SK-N-SH (cell line): ENCODE measurements at regions not wholly inside any gene's neighbourhood (a gene's known extent, or its start where the extent isn't known, plus 50 kb on each side); places are given as distances from the start of the nearest gene placed in this dataset.

ENCODE experiments used
- CTCF ChIA-PET: fragments of 300-600, 350-600 bp; formaldehyde crosslinking; extraction: SDS; loops from one replicate; lab custom pipeline; 2021; lab: Yijun Ruan, JAX
- POLR2A ChIA-PET: fragments of 350-600 bp; sonication (Branson Sonifier 250); formaldehyde crosslinking; extraction: SDS; loops from one replicate; lab custom pipeline; 2020; ENCODE audit warnings: antibody characterized with exemption, inconsistent platforms; lab: Yijun Ruan, JAX
- DNase-seq: peaks from one replicate; pipeline ENCODE4 v3.0.0; 2012
- H2AFZ ChIP-seq: fragments of 200-600 bp; sonication (generic); 2 replicates; pipeline ENCODE4 v1.8.1; 2016; ENCODE audit warnings: antibody characterized with exemption, mild to moderate bottlenecking, low read depth
- H3F3A ChIP-seq: fragments of 200-600 bp; sonication (generic); replicated peaks from 2 replicates; pipeline ENCODE3; 2016; ENCODE audit warnings: antibody characterized with exemption, mild to moderate bottlenecking; ENCODE audit not compliant: insufficient read depth
- H3K27ac ChIP-seq, 2 experiments: fragments of 200-500 bp in 1 of 2; fragments of 200-600 bp in 1 of 2; sonication (Bioruptor generic) in 1 of 2; sonication (generic), shearing (Covaris generic) in 1 of 2; 2 replicates each; pipeline versions ENCODE4 v1.5.1 to v1.6.1; 2014 to 2016; ENCODE audit warnings: low read depth in 2 of 2, inconsistent platforms in 1 of 2, low read length in 1 of 2, mild to moderate bottlenecking in 1 of 2, mixed read lengths in 1 of 2
- H3K27me3 ChIP-seq: fragments of 200-600 bp; sonication (generic), shearing (Covaris generic); 2 replicates; pipeline ENCODE4 v1.6.1; 2016; ENCODE audit warnings: mixed run types; ENCODE audit not compliant: insufficient read depth
- H3K36me3 ChIP-seq, 2 experiments: fragments of 200-500 bp in 1 of 2; fragments of 200-600 bp in 1 of 2; sonication (Bioruptor generic) in 1 of 2; sonication (generic) in 1 of 2; replicated peaks in 1 of 2; 2 replicates each; pipeline versions ENCODE3 to v1.5.1; 2014 to 2016; ENCODE audit warnings: low read length in 1 of 2, mild to moderate bottlenecking in 1 of 2; ENCODE audit not compliant: insufficient read depth in 2 of 2, control insufficient read depth in 1 of 2
- H3K4me1 ChIP-seq, 2 experiments: fragments of 200-500 bp in 1 of 2; fragments of 200-600 bp in 1 of 2; sonication (Bioruptor generic) in 1 of 2; sonication (generic), shearing (Covaris generic) in 1 of 2; 2 replicates each; pipeline versions ENCODE4 v1.5.1 to v1.6.1; 2014 to 2016; ENCODE audit warnings: low read depth in 1 of 2, low read length in 1 of 2, mixed run types in 1 of 2; ENCODE audit not compliant: insufficient read depth in 2 of 2, control insufficient read depth in 1 of 2
- H3K4me2 ChIP-seq: fragments of 200-600 bp; sonication (generic), shearing (Covaris generic); 2 replicates; pipeline ENCODE4 v1.6.1; 2017; ENCODE audit warnings: mixed run types
- H3K4me3 ChIP-seq, 2 experiments: fragments of 200-500 bp in 1 of 2; fragments of 200-600 bp in 1 of 2; sonication (Bioruptor generic) in 1 of 2; sonication (generic), shearing (Covaris generic) in 1 of 2; 2 replicates each; pipeline versions ENCODE4 v1.5.1 to v1.8.1; 2014 to 2016; ENCODE audit warnings: low read depth in 2 of 2, inconsistent platforms in 1 of 2, low read length in 1 of 2, mild to moderate bottlenecking in 1 of 2, mixed read lengths in 1 of 2, moderate library complexity in 1 of 2
- H3K79me2 ChIP-seq: fragments of 200-600 bp; sonication (generic); 2 replicates; pipeline ENCODE4 v1.8.1; 2017; ENCODE audit warnings: mild to moderate bottlenecking; ENCODE audit not compliant: insufficient read depth
- H3K9ac ChIP-seq: fragments of 200-600 bp; sonication (generic); 2 replicates; pipeline ENCODE4 v1.6.1; 2017; ENCODE audit warnings: mixed run types
- H3K9me2 ChIP-seq: fragments of 200-600 bp; sonication (generic); 2 replicates; pipeline ENCODE4 v1.6.1; 2017; ENCODE audit warnings: mixed run types
- H3K9me3 ChIP-seq: fragments of 200-600 bp; sonication (generic); 2 replicates; pipeline ENCODE4 v1.6.1; 2017; ENCODE audit warnings: mixed run types, mild to moderate bottlenecking, moderate library complexity
- H4K20me1 ChIP-seq: fragments of 200-600 bp; sonication (generic); 2 replicates; pipeline ENCODE4 v1.6.1; 2017; ENCODE audit warnings: mild to moderate bottlenecking, mixed run types; ENCODE audit not compliant: insufficient read depth
- EP300 ChIP-seq, 2 experiments: IDR thresholded peaks; 2 replicates each; pipeline versions ENCODE4 v1.4.0 to v1.6.1; 2012; ENCODE audit warnings: borderline replicate concordance in 1 of 2, low read depth in 1 of 2, low read length in 1 of 2
- FOSL2 ChIP-seq: IDR thresholded peaks from 2 replicates; pipeline ENCODE4 v1.4.0; 2012; ENCODE audit warnings: low read depth, mild to moderate bottlenecking, moderate library complexity, borderline replicate concordance
- FOXM1 ChIP-seq: IDR thresholded peaks from 2 replicates; pipeline ENCODE4 v1.4.0; 2012; ENCODE audit warnings: low read depth, mild to moderate bottlenecking
- GABPA ChIP-seq: IDR thresholded peaks from 2 replicates; pipeline ENCODE4 v1.4.0; 2012; ENCODE audit warnings: low read depth, mild to moderate bottlenecking
- GATA2 ChIP-seq: sonication (generic); formaldehyde crosslinking; IDR thresholded peaks from 2 replicates; pipeline ENCODE4 v1.5.0; 2020; ENCODE audit warnings: mild to moderate bottlenecking, missing genetic modification reagents
- MXI1 ChIP-seq: IDR thresholded peaks from 2 replicates; pipeline ENCODE4 v1.6.1; 2012; ENCODE audit warnings: mild to moderate bottlenecking, low read depth, low read length, improper control_type of control experiment
- NRF1 ChIP-seq: IDR thresholded peaks from 2 replicates; pipeline ENCODE4 v1.6.1; 2012; ENCODE audit warnings: low read depth, mild to moderate bottlenecking, low read length
- POLR2AphosphoS5 ChIP-seq: IDR thresholded peaks from 2 replicates; pipeline ENCODE4 v1.6.1; 2012; ENCODE audit warnings: low read depth, low read length
- RCOR1 ChIP-seq: fragments of 150-350 bp; IDR thresholded peaks from 2 replicates; pipeline ENCODE4 v1.6.1; 2017; ENCODE audit warnings: antibody characterized with exemption, low read length
- RFX5 ChIP-seq: IDR thresholded peaks from 2 replicates; pipeline ENCODE4 v1.6.1; 2012; ENCODE audit warnings: mild to moderate bottlenecking, improper control_type of control experiment, low read length
- SMC3 ChIP-seq: IDR thresholded peaks from 2 replicates; pipeline ENCODE4 v1.6.1; 2012; ENCODE audit warnings: low read depth, low read length, improper control_type of control experiment
- TEAD4 ChIP-seq: IDR thresholded peaks from 2 replicates; pipeline ENCODE4 v1.4.0; 2012; ENCODE audit warnings: mild to moderate bottlenecking, borderline replicate concordance; ENCODE audit not compliant: insufficient read depth
- WGBS: methylation state at CpG from one replicate; pipeline ENCODE4 v1.1.6; 2017; ENCODE audit warnings: low lambda C conversion rate; 5-methylcytosine and 5-hydroxymethylcytosine counted together
- TF ChIP-seq, protein P1 (sequence below): IDR thresholded peaks from 2 replicates; pipeline ENCODE4 v1.4.0; 2012; ENCODE audit warnings: low read depth, borderline replicate concordance
- TF ChIP-seq, protein P2 (sequence below): fragments of 150-350 bp; IDR thresholded peaks from 2 replicates; pipeline ENCODE4 v1.6.1; 2016; ENCODE audit warnings: mild to moderate bottlenecking, low read depth, low read length
- TF ChIP-seq, protein P3 (sequence below): IDR thresholded peaks from 2 replicates; pipeline ENCODE4 v1.6.1; 2012; ENCODE audit warnings: mild to moderate bottlenecking, low read depth, low read length, moderate library complexity
- TF ChIP-seq, protein P4 (sequence below): IDR thresholded peaks from 2 replicates; pipeline ENCODE4; 2012

DNA sequence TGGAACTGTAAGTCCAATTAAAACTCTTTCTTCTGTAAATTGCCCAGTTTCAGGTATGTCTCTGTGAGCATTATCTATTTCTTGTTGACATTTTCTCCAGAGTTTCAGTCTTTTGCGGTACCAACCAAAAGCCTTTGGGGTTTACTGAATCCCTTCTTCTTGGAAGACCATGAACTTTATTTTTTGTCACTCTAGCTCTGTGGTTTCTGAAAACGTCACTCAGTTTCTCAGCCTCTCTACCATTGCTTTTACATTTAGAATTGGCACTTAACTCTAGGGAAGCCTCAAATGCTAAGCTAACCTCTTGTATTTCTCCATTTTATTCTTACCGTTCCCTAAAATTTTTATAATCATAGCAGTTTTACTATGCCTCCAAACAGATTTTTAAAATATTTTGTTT is 237.6 kb downstream of the CSNK2A3 start (continued):
- TF ChIP-seq, protein P1, sequence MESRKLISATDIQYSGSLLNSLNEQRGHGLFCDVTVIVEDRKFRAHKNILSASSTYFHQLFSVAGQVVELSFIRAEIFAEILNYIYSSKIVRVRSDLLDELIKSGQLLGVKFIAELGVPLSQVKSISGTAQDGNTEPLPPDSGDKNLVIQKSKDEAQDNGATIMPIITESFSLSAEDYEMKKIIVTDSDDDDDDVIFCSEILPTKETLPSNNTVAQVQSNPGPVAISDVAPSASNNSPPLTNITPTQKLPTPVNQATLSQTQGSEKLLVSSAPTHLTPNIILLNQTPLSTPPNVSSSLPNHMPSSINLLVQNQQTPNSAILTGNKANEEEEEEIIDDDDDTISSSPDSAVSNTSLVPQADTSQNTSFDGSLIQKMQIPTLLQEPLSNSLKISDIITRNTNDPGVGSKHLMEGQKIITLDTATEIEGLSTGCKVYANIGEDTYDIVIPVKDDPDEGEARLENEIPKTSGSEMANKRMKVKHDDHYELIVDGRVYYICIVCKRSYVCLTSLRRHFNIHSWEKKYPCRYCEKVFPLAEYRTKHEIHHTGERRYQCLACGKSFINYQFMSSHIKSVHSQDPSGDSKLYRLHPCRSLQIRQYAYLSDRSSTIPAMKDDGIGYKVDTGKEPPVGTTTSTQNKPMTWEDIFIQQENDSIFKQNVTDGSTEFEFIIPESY: no peak
- no peak for TF ChIP-seq FOXM1
- TF ChIP-seq MXI1: no peak
- TF ChIP-seq, all 33 proteins: peak for 0

DNA sequence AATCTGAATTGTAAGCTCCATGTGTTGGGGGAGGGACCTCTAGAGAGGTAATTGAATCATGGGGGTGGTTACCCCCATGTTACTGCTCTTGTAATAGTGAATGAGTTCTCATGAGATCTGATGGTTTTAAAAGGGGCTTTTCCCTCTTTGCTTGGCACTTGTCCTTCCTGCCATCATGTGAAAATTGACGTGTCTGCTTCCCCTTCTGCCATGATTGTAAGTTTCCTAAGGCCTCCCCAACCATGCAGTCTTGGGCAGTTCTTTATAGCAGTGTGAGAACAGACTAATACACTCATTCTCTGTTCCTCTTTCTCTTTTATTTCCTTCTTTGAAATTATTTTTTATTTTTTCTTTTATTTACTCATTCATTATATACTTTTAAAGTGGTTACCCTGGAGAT is 239.4 kb downstream of the CSNK2A3 start:
- Histone ChIP-seq H3K4me2 (no peak overlapping the region), H3K9me3 (no peaks in the 10 kb centered on the region)
- TF ChIP-seq SMC3 (no peak), NRF1 (no peak), FOSL2 (no peak), POLR2AphosphoS5 (no peak), GATA2 (no peak), GABPA (no peak), EP300 (IDR thresholded peaks at IDR 0.05; ENCODE audit: borderline replicate concordance in 1 of 2, low read depth in 1 of 2, low read length in 1 of 2) (no peak), RCOR1 (no peak), RFX5 (no peak), MXI1 (no peak), TEAD4 (no peak)
- TF ChIP-seq, protein P2, sequence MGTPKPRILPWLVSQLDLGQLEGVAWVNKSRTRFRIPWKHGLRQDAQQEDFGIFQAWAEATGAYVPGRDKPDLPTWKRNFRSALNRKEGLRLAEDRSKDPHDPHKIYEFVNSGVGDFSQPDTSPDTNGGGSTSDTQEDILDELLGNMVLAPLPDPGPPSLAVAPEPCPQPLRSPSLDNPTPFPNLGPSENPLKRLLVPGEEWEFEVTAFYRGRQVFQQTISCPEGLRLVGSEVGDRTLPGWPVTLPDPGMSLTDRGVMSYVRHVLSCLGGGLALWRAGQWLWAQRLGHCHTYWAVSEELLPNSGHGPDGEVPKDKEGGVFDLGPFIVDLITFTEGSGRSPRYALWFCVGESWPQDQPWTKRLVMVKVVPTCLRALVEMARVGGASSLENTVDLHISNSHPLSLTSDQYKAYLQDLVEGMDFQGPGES: no peak
- TF ChIP-seq, protein P3, sequence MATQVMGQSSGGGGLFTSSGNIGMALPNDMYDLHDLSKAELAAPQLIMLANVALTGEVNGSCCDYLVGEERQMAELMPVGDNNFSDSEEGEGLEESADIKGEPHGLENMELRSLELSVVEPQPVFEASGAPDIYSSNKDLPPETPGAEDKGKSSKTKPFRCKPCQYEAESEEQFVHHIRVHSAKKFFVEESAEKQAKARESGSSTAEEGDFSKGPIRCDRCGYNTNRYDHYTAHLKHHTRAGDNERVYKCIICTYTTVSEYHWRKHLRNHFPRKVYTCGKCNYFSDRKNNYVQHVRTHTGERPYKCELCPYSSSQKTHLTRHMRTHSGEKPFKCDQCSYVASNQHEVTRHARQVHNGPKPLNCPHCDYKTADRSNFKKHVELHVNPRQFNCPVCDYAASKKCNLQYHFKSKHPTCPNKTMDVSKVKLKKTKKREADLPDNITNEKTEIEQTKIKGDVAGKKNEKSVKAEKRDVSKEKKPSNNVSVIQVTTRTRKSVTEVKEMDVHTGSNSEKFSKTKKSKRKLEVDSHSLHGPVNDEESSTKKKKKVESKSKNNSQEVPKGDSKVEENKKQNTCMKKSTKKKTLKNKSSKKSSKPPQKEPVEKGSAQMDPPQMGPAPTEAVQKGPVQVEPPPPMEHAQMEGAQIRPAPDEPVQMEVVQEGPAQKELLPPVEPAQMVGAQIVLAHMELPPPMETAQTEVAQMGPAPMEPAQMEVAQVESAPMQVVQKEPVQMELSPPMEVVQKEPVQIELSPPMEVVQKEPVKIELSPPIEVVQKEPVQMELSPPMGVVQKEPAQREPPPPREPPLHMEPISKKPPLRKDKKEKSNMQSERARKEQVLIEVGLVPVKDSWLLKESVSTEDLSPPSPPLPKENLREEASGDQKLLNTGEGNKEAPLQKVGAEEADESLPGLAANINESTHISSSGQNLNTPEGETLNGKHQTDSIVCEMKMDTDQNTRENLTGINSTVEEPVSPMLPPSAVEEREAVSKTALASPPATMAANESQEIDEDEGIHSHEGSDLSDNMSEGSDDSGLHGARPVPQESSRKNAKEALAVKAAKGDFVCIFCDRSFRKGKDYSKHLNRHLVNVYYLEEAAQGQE: no peak
- TF ChIP-seq, protein P4, sequence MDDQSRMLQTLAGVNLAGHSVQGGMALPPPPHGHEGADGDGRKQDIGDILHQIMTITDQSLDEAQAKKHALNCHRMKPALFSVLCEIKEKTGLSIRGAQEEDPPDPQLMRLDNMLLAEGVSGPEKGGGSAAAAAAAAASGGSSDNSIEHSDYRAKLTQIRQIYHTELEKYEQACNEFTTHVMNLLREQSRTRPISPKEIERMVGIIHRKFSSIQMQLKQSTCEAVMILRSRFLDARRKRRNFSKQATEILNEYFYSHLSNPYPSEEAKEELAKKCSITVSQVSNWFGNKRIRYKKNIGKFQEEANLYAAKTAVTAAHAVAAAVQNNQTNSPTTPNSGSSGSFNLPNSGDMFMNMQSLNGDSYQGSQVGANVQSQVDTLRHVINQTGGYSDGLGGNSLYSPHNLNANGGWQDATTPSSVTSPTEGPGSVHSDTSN: no peak
- TF ChIP-seq, all 33 proteins: peak for 0
- no peak overlapping the region for H3K4me3 ChIP-seq
- no peak for DNase-seq
- no peaks in the 10 kb centered on the region for H3K27me3 ChIP-seq
- ChIA-PET CTCF (interaction anchor here (0.7 to 1.0 kb wide), 2 partner anchors 68 to 1168 kb away, joined by 3 read pairs; no protein-coding TSS in a partner anchor), POLR2A (no interaction called here)
- no peaks in the 10 kb centered on the region for H3K79me2 ChIP-seq
- H3K9ac ChIP-seq: no peak overlapping the region
- H3K9me2 ChIP-seq: no peaks in the 10 kb centered on the region
- no peaks in the 10 kb centered on the region for H3K36me3 ChIP-seq
- H3F3A ChIP-seq: no peaks in the 10 kb centered on the region
- H4K20me1 ChIP-seq: no peaks in the 10 kb centered on the region
- no peak overlapping the region for H3K27ac ChIP-seq
- no peak overlapping the region for H2AFZ ChIP-seq
- WGBS: 11% methylated on average over 1 of the region's 1 CpG
- H3K4me1 ChIP-seq: no peaks in the 10 kb centered on the region
